ENCODE measurements at regions not wholly inside any gene's neighbourhood (a gene's known extent, or its start where the extent isn't known, plus 50 kb on each side); places are given as distances from the start of the nearest gene placed in this dataset.
"Not testable (repeated sequence)": the region's sequence is repeated elsewhere in the genome, so short reads cannot be mapped to it uniquely, and the experiment has no call there.

DNA sequence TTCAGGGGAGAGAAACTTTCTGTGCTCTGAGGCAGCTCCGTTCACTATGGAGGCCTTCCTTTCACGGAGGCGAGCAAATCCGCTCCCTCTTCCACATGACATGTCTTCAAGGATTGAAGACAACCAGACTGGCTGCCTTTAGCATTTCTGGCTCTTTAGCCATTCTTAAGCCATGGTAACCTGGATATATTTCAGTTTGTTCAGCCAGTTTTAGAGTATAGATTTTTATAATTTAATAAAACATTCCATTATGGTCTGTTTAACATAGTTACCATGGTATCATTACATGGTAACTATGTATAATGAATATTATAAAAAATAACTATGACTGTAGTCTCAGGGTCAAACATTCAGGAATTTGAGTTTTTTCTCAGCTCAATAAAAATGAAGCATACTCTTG lies 54.2 kb upstream of the NFIA start:
- no peaks in the 10 kb centered on the region for H3K4me1 ChIP-seq
- no peak overlapping the region for H3K27ac ChIP-seq
- H3K27me3 ChIP-seq, result no peaks in the 10 kb centered on the region
- intact Hi-C loops (cut with DNase I), result no loop called here
- no peaks in the 10 kb centered on the region for H3K9me3 ChIP-seq
- no peaks in the 10 kb centered on the region for H3K36me3 ChIP-seq
- DNase-seq (ENCODE audit: low spot score in 2 of 2), result no peak
- no peak overlapping the region for H3K4me3 ChIP-seq
- TF ChIP-seq, protein P1, sequence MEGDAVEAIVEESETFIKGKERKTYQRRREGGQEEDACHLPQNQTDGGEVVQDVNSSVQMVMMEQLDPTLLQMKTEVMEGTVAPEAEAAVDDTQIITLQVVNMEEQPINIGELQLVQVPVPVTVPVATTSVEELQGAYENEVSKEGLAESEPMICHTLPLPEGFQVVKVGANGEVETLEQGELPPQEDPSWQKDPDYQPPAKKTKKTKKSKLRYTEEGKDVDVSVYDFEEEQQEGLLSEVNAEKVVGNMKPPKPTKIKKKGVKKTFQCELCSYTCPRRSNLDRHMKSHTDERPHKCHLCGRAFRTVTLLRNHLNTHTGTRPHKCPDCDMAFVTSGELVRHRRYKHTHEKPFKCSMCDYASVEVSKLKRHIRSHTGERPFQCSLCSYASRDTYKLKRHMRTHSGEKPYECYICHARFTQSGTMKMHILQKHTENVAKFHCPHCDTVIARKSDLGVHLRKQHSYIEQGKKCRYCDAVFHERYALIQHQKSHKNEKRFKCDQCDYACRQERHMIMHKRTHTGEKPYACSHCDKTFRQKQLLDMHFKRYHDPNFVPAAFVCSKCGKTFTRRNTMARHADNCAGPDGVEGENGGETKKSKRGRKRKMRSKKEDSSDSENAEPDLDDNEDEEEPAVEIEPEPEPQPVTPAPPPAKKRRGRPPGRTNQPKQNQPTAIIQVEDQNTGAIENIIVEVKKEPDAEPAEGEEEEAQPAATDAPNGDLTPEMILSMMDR (IDR thresholded peaks at IDR 0.05), result no peak

DNA sequence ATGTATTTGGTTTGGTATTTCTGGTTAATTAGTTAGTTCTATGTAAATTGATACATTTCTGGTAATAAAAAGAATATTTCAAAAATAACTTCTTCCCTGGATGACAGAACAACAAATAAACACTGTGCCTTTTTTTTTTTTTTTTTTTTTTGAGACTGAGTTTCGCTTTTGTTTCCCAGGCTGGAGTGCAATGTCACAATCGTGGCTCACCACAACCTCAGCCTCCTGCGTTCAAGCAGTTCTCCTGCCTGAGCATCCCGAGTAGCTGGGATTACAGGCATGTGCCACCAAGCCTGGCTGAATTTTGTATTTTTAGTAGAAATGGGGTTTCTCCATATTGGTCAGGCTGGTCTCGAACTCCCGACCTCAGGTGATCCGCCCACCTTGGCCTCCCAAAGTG lies 64.3 kb upstream of the NFIA start:
- H3K27me3 ChIP-seq; H3K4me3 ChIP-seq; H3K27ac ChIP-seq; H3K9me3 ChIP-seq; intact Hi-C loops (cut with DNase I); H3K4me1 ChIP-seq; H3K36me3 ChIP-seq; DNase-seq (ENCODE audit: low spot score in 2 of 2): not testable (repeated sequence)

DNA sequence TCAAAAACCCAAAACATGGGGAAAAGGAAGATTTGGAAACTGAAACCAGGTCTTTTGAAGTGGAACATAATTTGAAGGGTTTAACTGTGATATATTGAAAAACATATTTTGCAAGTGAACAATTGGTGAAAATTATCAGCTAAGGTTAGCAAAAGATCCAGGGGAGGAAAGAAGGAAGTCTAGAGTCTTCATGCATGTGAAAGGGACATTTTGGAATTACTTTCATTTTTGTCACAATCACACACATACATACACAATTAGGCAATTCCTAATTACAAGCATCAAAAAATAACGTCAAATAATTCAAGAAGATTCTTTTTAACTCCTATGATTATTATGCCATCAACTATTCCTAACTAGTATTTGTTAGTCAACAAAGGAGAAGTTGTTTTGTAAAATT lies 64.7 kb upstream of the NFIA start:
- Histone ChIP-seq H3K27me3 (no peaks in the 10 kb centered on the region), H3K9me3 (no peaks in the 10 kb centered on the region), H3K27ac (no peak overlapping the region), H3K36me3 (no peaks in the 10 kb centered on the region), H3K4me1 (peaks cover 0 to 4% of the 10 kb centered on the region in 2 donors), H3K4me3 (no peak overlapping the region)
- intact Hi-C loops (cut with DNase I), result no loop called here
- DNase-seq (ENCODE audit: low spot score in 2 of 2), result no peak
- TF ChIP-seq, protein P1 (IDR thresholded peaks at IDR 0.05), result no peak

DNA sequence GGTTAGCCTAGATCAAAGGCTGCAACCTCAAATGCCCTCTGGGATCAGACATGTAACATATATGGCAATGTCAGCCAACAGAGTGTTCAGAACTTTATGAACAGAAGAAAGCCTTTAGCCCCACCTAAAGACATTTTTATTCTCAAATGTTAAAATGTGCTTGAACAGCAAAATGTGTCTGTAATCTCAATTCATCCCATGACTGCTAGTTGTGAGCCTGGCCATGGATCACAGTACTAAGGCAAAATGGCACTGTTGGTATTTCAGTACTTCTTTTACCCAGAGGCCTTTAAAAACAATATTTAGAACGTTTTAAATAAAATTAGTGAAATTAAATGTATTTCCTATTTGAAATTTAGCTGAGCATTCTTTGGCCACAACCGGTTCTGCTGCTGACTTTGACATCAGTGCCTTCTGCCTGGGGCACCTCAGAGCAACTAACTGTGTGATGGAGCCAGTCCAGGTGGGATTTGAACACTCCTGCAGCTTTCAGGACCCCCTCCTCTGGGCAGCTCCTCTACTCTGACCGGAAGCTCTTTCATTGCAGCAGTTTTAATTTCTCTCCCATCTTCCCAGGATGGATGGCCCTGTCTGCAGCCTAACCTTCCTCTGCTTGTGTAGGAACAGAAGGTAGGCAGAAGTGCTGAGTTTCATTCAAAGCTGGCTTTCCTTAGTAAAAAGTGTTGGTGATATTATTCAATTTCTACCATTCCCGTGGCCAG lies 68.3 kb upstream of the NFIA start:
- DNase-seq (ENCODE audit: low spot score in 2 of 2), result no peak
- intact Hi-C loops (cut with DNase I), result loop anchor here (5.0 kb wide), 1 partner anchor 42 kb away; no protein-coding TSS in a partner anchor
- Histone ChIP-seq H3K9me3 (no peaks in the 10 kb centered on the region), H3K27ac (peak overlapping the region; percentile 9 to 43), H3K4me1 (peaks cover 0 to 14% of the 10 kb centered on the region in 2 donors), H3K36me3 (no peaks in the 10 kb centered on the region), H3K27me3 (no peaks in the 10 kb centered on the region), H3K4me3 (no peak overlapping the region)
- TF ChIP-seq, protein P1 (IDR thresholded peaks at IDR 0.05), result no peak

DNA sequence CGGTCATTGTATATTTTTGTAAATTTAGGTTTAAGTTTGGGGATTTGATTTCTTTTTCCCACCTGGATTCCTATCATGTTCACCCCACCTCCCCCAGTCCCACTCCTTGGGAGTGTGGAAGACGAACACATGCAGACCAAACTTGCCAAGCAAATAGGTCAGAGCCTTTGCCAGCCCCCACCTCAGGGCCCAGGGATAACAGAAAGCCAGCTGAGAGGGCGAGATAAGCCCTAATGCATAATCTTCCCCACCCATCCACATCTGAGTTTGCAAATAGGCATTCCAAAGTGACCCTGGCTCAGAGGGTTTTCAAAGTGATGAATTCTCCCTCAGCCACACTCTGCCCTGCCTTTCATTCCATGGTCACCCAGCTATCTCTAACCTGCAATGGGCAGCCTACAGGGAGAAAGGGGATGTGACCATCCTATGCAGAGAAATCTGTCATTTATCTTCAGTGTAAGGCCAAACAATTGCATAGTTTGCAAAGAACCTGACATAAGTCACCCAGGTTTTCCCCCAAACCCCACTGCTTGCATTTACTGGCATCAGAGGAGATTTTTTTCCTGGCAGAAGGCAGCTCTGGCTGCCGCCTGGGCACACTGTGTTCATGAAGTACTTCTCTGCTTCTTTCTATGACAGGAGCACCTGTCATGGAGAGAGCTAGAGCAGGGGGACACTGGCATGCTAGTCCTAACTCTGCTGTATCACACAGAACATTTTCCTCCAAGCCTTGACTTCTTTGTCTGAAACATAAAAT lies 69.0 kb upstream of the NFIA start:
- intact Hi-C loops (cut with DNase I), result loop anchor here (5.0 kb wide), 1 partner anchor 41 kb away; no protein-coding TSS in a partner anchor

More for the DNA sequence above, 69.0 kb upstream of the NFIA start:
- peaks cover 0 to 14% of the 10 kb centered on the region in 2 donors for H3K4me1 ChIP-seq
- H3K4me3 ChIP-seq, result no peak overlapping the region
- H3K27ac ChIP-seq, result peak overlapping the region; percentile 9 to 43
- TF ChIP-seq, protein P1 (IDR thresholded peaks at IDR 0.05), result no peak
- no peaks in the 10 kb centered on the region for H3K27me3 ChIP-seq
- H3K9me3 ChIP-seq, result no peaks in the 10 kb centered on the region
- H3K36me3 ChIP-seq, result no peaks in the 10 kb centered on the region
- no peak for DNase-seq (ENCODE audit: low spot score in 2 of 2)
